Erythroblast (primary cell): ENCODE measurements at regions not wholly inside any gene's neighbourhood (a gene's known extent, or its start where the extent isn't known, plus 50 kb on each side); places are given as distances from the start of the nearest gene placed in this dataset.
"Not testable (repeated sequence)": the region's sequence is repeated elsewhere in the genome, so short reads cannot be mapped to it uniquely, and the experiment has no call there.

Source experiments
- DNase-seq, 2 experiments: peaks; one replicate each; lab custom pipeline; 2025; lab: John Stamatoyannopoulos, UW
- GATA1 ChIP-seq: IDR thresholded peaks from 2 replicates; pipeline ENCODE4 v1.6.1; 2011; ENCODE audit warnings: low read depth, mild to moderate bottlenecking, control low read depth, low read length, moderate library complexity
- POLR2A ChIP-seq: IDR thresholded peaks from 2 replicates; pipeline ENCODE4 v1.6.1; 2011; ENCODE audit warnings: mild to moderate bottlenecking, low read length

- no peak for TF ChIP-seq POLR2A
- no peak for DNase-seq
Observed at GRCh38 chr3:177382944-177383343, 185.7 kb upstream of the TBL1XR1 start.

DNA sequence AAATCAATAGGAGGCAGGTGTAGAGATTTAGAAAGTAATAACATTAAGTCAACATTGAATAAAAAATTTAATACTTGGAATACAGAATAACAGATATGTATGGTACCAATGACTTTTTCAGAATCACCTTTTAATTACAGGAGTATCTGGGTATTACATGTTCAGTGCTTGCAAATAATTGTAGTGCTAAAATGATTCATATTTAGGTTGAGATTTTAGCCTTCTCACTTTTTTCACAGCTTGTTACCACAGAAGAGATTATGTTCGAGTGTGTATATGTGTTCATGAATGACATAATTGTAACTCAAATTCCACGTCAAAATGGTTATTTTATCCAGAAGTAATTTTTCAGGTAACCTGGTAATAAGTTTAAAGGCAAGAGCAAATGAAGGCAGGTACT is 187.9 kb upstream of the TBL1XR1 start:
- DNase-seq, result no peak
- no peak for TF ChIP-seq POLR2A
- TF ChIP-seq GATA1, result no peak

- TF ChIP-seq GATA1 (no peak), POLR2A (no peak)
- DNase-seq, result no peak
Observed at GRCh38 chr3:177385831-177386301, 188.6 kb upstream of the TBL1XR1 start.

DNA sequence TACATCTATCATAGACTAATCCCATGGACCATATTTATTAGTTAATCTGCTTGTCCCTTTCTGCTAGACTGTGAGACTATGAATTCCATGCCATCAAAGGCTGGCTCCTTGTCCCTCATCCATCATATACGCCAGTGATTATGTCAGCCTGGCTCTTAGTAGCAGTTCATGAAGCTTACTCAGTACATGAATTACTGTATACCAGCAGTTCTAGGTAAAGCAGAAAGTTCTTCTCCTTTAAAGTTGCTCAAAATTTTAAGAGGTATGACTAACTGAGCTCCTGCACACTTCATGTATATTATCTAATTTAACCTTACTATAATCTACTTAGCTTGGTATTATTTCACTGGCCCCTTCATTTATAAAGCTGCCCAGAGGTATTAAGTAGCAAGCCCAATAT is 190.9 kb upstream of the TBL1XR1 start:
- TF ChIP-seq POLR2A, result no peak
- TF ChIP-seq GATA1, result no peak
- DNase-seq, result no peak

DNA sequence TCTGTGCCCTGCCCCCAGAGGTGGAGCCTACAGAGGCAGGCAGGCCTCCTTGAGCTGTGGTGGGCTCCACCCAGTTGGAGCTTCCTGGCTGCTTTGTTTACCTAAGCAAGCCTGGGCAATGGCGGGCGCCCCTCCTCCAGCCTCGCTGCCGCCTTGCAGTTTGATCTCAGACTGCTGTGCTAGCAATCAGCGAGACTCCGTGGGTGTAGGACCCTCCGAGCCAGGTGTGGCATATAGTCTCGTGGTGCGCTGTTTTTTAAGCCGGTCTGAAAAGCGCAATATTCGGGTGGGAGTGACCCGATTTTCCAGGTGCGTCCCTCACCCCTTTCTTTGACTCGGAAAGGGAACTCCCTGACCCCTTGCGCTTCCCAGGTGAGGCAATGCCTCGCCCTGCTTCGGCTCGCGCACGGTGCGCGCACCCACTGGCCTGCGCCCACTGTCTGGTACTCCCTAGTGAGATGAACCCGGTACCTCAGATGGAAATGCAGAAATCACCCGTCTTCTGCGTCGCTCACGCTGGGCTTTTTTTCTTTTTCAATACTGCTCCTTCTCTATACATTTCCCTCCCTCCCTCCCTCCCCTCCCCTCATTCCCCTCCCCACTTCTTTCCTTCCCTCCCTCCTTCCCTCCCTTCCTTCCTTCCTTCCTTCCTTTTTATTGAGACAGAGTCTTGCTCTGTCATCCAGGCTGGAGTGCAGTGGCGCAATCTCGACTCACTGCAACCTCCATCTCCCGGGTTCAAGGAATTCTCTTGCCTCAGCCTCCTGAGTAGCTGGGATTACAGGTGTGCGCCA is 197.1 kb upstream of the TBL1XR1 start:
- DNase-seq, result not testable (repeated sequence)

DNA sequence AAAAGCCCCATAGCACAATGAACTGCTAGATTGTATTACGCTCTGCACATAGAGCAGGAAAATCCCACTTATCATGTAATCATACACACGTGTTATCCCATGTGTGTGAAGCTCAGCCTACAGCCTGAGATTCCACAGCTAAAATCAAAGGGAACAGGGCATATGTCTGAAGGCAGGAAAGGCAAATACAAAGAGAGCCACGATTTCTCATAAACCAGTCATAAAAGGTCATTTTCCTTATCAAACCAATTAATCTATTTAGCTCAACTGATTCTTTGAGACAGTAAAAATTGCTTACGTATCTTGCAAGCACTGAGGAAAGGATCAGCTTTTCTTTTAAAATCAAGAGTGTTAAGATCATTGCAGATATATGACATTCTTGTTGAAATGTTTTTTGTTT is 199.5 kb upstream of the TBL1XR1 start:
- TF ChIP-seq GATA1 (no peak), POLR2A (no peak)
- no peak for DNase-seq

DNA sequence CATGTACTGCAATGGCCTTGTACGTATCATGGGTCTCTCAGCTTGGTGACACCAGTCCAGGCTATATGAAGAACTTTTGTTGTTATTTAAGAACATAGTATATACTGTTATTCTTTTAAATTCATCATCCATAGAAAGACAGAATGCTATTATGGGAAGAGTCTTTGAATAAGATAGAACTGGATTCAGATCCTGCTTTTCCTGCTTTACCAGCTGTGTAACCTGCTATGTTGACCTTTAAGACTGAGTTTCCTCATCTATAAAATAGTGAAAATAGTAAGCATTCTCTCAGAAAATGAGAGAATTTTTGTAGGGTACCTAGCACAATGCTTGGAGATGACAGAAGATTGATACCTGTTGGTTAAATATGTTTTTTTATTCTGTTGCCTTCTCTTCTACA is 204.1 kb upstream of the TBL1XR1 start:
- TF ChIP-seq GATA1 (no peak), POLR2A (no peak)
- no peak for DNase-seq

- TF ChIP-seq GATA1, result no peak
- no peak for TF ChIP-seq POLR2A
- no peak for DNase-seq
Observed at GRCh38 chr3:177402533-177402932, 205.3 kb upstream of the TBL1XR1 start.

DNA sequence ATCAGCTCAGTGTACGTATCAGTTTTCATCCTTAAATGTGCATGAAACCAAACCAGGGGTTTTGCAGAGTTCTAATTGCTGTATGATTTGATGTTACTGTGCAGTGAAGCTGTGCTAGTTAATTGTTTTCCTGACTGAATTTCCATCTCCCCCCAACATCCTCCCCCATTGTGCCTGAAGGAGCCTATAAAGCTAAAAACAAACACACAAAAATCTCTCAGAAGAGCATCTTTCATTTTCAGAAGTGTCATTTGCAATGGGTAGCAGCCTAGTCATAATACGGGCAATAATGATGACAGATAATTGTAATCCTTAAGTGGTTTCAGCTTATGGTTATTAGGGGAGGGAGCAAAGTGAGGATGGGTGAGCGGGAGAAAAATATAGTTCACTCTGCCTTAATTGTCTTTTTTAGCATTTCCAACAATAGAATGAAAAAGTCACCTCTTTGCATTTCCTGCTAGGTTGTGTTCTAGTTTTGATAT is 207.9 kb upstream of the TBL1XR1 start:
- no peak for TF ChIP-seq POLR2A
- no peak for TF ChIP-seq GATA1

GRCh38 chr3:177410730-177411129 is 213.4 kb upstream of the TBL1XR1 start:
- no peak for DNase-seq

More for the DNA sequence above, 207.9 kb upstream of the TBL1XR1 start:
- DNase-seq, result no peak

DNA sequence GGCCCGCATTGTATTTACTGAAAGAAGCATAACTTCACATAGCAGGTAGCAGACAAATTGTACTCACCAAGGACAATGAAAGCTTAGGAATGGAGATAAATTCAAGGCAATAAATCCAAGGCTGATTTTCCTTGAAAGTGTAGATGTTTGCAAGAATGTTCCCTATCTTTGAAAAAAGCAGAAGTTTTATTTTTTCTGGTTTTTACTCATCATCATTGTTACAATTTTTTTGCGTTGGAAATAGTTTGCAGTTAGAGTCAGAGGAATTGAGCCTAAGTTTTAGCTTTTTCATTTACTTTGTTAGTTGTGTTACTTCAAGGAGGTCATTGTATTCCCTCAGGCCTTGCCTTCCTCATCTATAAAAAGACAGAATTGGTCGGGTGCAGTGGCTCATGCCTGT is 213.9 kb upstream of the TBL1XR1 start:
- TF ChIP-seq GATA1 (no peak), POLR2A (no peak)
- no peak for DNase-seq

More at GRCh38 chr3:177410730-177411129, 213.4 kb upstream of the TBL1XR1 start:
- no peak for TF ChIP-seq GATA1
- TF ChIP-seq POLR2A, result no peak

GRCh38 chr3:177412677-177413170 is 215.4 kb upstream of the TBL1XR1 start:
- not testable (repeated sequence) for DNase-seq

- DNase-seq, result no peak
- TF ChIP-seq GATA1 (no peak), POLR2A (no peak)
Observed at GRCh38 chr3:177414093-177414492, 216.8 kb upstream of the TBL1XR1 start.

DNA sequence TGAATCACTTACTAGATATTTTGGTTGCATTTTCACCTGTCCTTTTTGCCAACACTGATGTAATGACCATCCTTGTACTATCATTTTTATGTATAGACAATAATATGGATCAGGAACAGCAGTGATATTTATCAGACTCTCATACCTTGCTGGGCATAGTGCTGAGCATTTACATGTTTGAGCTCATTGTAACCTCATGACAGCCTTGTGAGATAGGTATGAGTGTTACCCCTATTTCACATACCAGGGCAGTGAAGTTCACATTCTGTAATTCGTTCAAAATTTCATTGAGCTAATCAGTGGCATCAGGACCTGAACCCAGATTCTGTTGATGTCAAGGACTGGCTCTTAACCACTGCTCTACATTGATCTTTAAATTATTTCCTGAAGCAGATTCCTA is 221.5 kb upstream of the TBL1XR1 start:
- no peak for DNase-seq
- TF ChIP-seq GATA1, result no peak
- no peak for TF ChIP-seq POLR2A

- no peak for TF ChIP-seq POLR2A
- no peak for TF ChIP-seq GATA1
- no peak for DNase-seq
Observed at GRCh38 chr3:177419904-177420601, 222.8 kb upstream of the TBL1XR1 start.
